IMR-90 (cell line): ENCODE measurements at regions not wholly inside any gene's neighbourhood (a gene's known extent, or its start where the extent isn't known, plus 50 kb on each side); places are given as distances from the start of the nearest gene placed in this dataset.

ENCODE experiments used
- ATAC-seq: fragments of 200-7000 bp; cut with Tn5 transposase; 2 replicates; pipeline ENCODE4 v1.9.1; 2020; ENCODE audit warnings: low read depth, mild to moderate bottlenecking, moderate library complexity
- BruUV-seq: library from RNA; stranded (reverse); fragments of 400-500 nt; replicated peaks from 2 replicates; lab custom pipeline; 2021; lab: Mats Ljungman, UMichigan
- CTCF ChIA-PET: fragments of 300-600 bp; formaldehyde crosslinking; extraction: SDS; loops from one replicate; lab custom pipeline; 2021; ENCODE audit warnings: antibody characterized with exemption; lab: Yijun Ruan, JAX
- POLR2A ChIA-PET: fragments of 300-600 bp; sonication (Branson Sonifier 250); formaldehyde crosslinking; loops from one replicate; lab custom pipeline; 2022; ENCODE audit warnings: antibody characterized with exemption; ENCODE audit not compliant: unreplicated experiment; lab: Charles Lee
- DNase-seq: peaks from one replicate; pipeline ENCODE4 v3.0.0; 2013
- H2AFZ ChIP-seq: replicated peaks from 2 replicates; pipeline ENCODE3; 2013; ENCODE audit warnings: low read length, mild to moderate bottlenecking; ENCODE audit not compliant: poor library complexity
- H2AK5ac ChIP-seq: 2 replicates; pipeline ENCODE4 v1.6.1; 2013; ENCODE audit warnings: low read depth, low read length, inconsistent platforms
- H2AK9ac ChIP-seq: replicated peaks from 2 replicates; pipeline ENCODE3; 2013; ENCODE audit warnings: mild to moderate bottlenecking, low read depth, low read length, moderate library complexity; ENCODE audit not compliant: poor library complexity
- H2BK120ac ChIP-seq: 2 replicates; pipeline ENCODE4 v1.6.1; 2013; ENCODE audit warnings: low read depth, low read length, inconsistent platforms
- H2BK15ac ChIP-seq: 3 replicates; pipeline ENCODE4 v1.6.1; 2013; ENCODE audit warnings: low read depth, low read length, inconsistent platforms
- H2BK20ac ChIP-seq: 2 replicates; pipeline ENCODE4 v1.6.1; 2013; ENCODE audit warnings: low read depth, mild to moderate bottlenecking, inconsistent platforms, low read length, moderate library complexity
- H2BK5ac ChIP-seq: 2 replicates; pipeline ENCODE4 v1.6.1; 2013; ENCODE audit warnings: mild to moderate bottlenecking, low read depth, low read length, inconsistent platforms; ENCODE audit not compliant: poor library complexity, severe bottlenecking
- H3K14ac ChIP-seq: replicated peaks from 2 replicates; pipeline ENCODE4 v1.6.1; 2013; ENCODE audit warnings: low read depth, low read length, inconsistent platforms
- H3K18ac ChIP-seq: 2 replicates; pipeline ENCODE4 v1.6.1; 2013; ENCODE audit warnings: low read depth, low read length, control low read depth
- H3K23ac ChIP-seq: 2 replicates; pipeline ENCODE4 v1.6.1; 2013; ENCODE audit warnings: low read depth, low read length, inconsistent platforms
- H3K27ac ChIP-seq: 2 replicates; pipeline ENCODE4 v1.5.1; 2013; ENCODE audit warnings: mild to moderate bottlenecking, control low read depth, low read length; ENCODE audit not compliant: insufficient read depth
- H3K27me3 ChIP-seq: 2 replicates; pipeline ENCODE4 v1.6.1; 2013; ENCODE audit warnings: low read length; ENCODE audit not compliant: control insufficient read depth, insufficient read depth
- H3K36me3 ChIP-seq: 2 replicates; pipeline ENCODE4 v1.6.1; 2013; ENCODE audit warnings: low read length, mixed read lengths; ENCODE audit not compliant: control insufficient read depth, insufficient read depth
- H3K4ac ChIP-seq: 2 replicates; pipeline ENCODE4 v1.6.1; 2013; ENCODE audit warnings: low read depth, low read length, inconsistent platforms
- H3K4me1 ChIP-seq: 2 replicates; pipeline ENCODE4 v1.6.1; 2013; ENCODE audit warnings: low read length, mixed read lengths; ENCODE audit not compliant: control insufficient read depth, insufficient read depth
- H3K4me2 ChIP-seq: 2 replicates; pipeline ENCODE4 v1.6.1; 2013; ENCODE audit warnings: low read depth, mild to moderate bottlenecking, control low read depth, low read length, moderate library complexity
- H3K4me3 ChIP-seq: 2 replicates; pipeline ENCODE4 v1.5.1; 2013; ENCODE audit warnings: low read depth, mild to moderate bottlenecking, control low read depth, low read length, moderate library complexity; ENCODE audit not compliant: insufficient read depth
- H3K56ac ChIP-seq: 2 replicates; pipeline ENCODE4 v1.6.1; 2013; ENCODE audit warnings: low read length, inconsistent platforms; ENCODE audit not compliant: insufficient read depth; ENCODE audit errors: extremely low read depth
- H3K79me1 ChIP-seq, 2 experiments: 2 replicates each; pipeline ENCODE4 v1.6.1; 2013; ENCODE audit warnings: low read length in 2 of 2, inconsistent platforms in 1 of 2, low read depth in 1 of 2
- H3K9ac ChIP-seq: 2 replicates; pipeline ENCODE4 v1.6.1; 2013; ENCODE audit warnings: low read depth, low read length, control low read depth
- H3K9me1 ChIP-seq: 2 replicates; pipeline ENCODE4 v1.6.1; 2013; ENCODE audit warnings: low read length, inconsistent platforms; ENCODE audit not compliant: insufficient read depth
- H3K9me3 ChIP-seq: 2 replicates; pipeline ENCODE4 v1.6.1; 2013; ENCODE audit warnings: low read length; ENCODE audit not compliant: control insufficient read depth, insufficient read depth
- H4K20me1 ChIP-seq: 2 replicates; pipeline ENCODE4 v1.6.1; 2013; ENCODE audit warnings: low read length, inconsistent platforms; ENCODE audit not compliant: insufficient read depth
- H4K5ac ChIP-seq: 2 replicates; pipeline ENCODE4 v1.6.1; 2013; ENCODE audit warnings: mild to moderate bottlenecking, low read depth, low read length, control low read depth
- H4K8ac ChIP-seq, 2 experiments: 2 replicates each; pipeline ENCODE4 v1.6.1; 2013; ENCODE audit warnings: low read depth in 2 of 2, low read length in 2 of 2, control low read depth in 1 of 2, inconsistent platforms in 1 of 2
- H4K91ac ChIP-seq: 2 replicates; pipeline ENCODE4 v1.6.1; 2013; ENCODE audit warnings: low read depth, low read length, inconsistent platforms; ENCODE audit not compliant: insufficient read depth
- BHLHE40 ChIP-seq: fragments of 150-350 bp; IDR thresholded peaks from 2 replicates; pipeline ENCODE4 v1.6.1; 2016; ENCODE audit warnings: mild to moderate bottlenecking, low read depth, low read length
- CEBPB ChIP-seq: IDR thresholded peaks from 2 replicates; pipeline ENCODE4 v1.6.1; 2012; ENCODE audit warnings: low read depth, low read length, improper control_type of control experiment
- CHD1 ChIP-seq: IDR thresholded peaks from 2 replicates; pipeline ENCODE4 v1.6.1; 2012; ENCODE audit warnings: low read depth, low read length, improper control_type of control experiment
- FOS ChIP-seq: fragments of 150-350 bp; IDR thresholded peaks from 2 replicates; pipeline ENCODE4 v1.6.1; 2016; ENCODE audit warnings: low read depth, low read length
- MAFK ChIP-seq: IDR thresholded peaks from 2 replicates; pipeline ENCODE4 v1.6.1; 2012; ENCODE audit warnings: low read depth, low read length, improper control_type of control experiment
- MAZ ChIP-seq: IDR thresholded peaks from 2 replicates; pipeline ENCODE4 v1.6.1; 2012; ENCODE audit warnings: low read depth, mild to moderate bottlenecking, low read length, improper control_type of control experiment, moderate library complexity, borderline replicate concordance
- MXI1 ChIP-seq: IDR thresholded peaks from 2 replicates; pipeline ENCODE4 v1.6.1; 2012; ENCODE audit warnings: low read depth, mild to moderate bottlenecking, low read length, moderate library complexity, borderline replicate concordance
- RAD21 ChIP-seq: IDR thresholded peaks from 2 replicates; pipeline ENCODE4 v1.6.1; 2012; ENCODE audit warnings: low read length, improper control_type of control experiment
- RCOR1 ChIP-seq: IDR thresholded peaks from 2 replicates; pipeline ENCODE4 v1.6.1; 2012; ENCODE audit warnings: mild to moderate bottlenecking, low read length, improper control_type of control experiment; ENCODE audit not compliant: insufficient replicate concordance
- RFX5 ChIP-seq: IDR thresholded peaks from 2 replicates; pipeline ENCODE4 v1.8.0; 2012; ENCODE audit warnings: low read depth, mild to moderate bottlenecking, low read length, moderate library complexity
- WGBS, 2 experiments: methylation state at CpG; one replicate each; pipeline versions ENCODE4 v1.1.5 to v1.1.7; 2013; ENCODE audit warnings: missing lambda C conversion rate in 2 of 2; ENCODE audit not compliant: insufficient read length in 1 of 2; ENCODE audit errors: extremely low coverage in 2 of 2; 5-methylcytosine and 5-hydroxymethylcytosine counted together
- dilution Hi-C: fragments of 300-500 bp; cut with HindIII; formaldehyde crosslinking; loops from one replicate; pipeline ENCODE4 v1.14.3; 2018; ENCODE audit warnings: low sequenced_read_pairs; ENCODE audit not compliant: unreplicated experiment
- in situ Hi-C: fragments of 300-500 bp; cut with MboI; formaldehyde crosslinking; loops from 3 replicates; pipeline ENCODE4 v1.14.3; 2019; ENCODE audit warnings: low sequenced_read_pairs, inconsistent platforms, mixed read lengths
- intact Hi-C: fragments of 100-400 bp; cut with micrococcal nuclease; formaldehyde crosslinking; loops from 2 replicates; pipeline ENCODE4 v1.10.0; 2022
- TF ChIP-seq, protein P1 (sequence below): fragments of 150-350 bp; IDR thresholded peaks from 2 replicates; pipeline ENCODE4 v1.6.1; 2016; ENCODE audit warnings: low read depth, mild to moderate bottlenecking, low read length, moderate library complexity, borderline replicate concordance
- TF ChIP-seq, protein P2 (sequence below): fragments of 150-350 bp; IDR thresholded peaks from 2 replicates; pipeline ENCODE4 v1.6.1; 2017; ENCODE audit warnings: mild to moderate bottlenecking, antibody characterized with exemption, low read length, low read depth

DNA sequence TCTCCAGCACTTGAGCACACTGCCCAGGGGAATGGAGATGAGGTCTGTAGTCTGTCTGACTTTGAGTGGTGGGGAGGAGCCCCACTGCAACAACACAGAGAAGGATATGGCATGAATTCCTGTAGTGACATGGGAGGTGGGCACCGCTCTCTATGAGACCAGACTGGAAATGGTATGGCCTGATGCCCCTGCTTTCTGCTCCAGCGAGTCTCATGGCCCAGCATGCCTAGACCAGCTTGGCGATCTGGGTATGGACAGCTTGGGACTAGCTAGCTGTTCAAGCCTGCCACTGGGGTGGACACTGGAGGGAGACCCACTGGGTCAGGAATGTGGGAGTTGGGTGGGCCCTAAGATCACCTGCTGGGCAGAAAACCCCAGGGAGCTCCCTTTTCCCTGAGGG is 477.8 kb upstream of the SEL1L start:
- Histone ChIP-seq H3K36me3 (no peaks in the 10 kb centered on the region), H4K8ac (no peak overlapping the region), H4K91ac (no peak overlapping the region), H3K23ac (no peak overlapping the region), H4K20me1 (no peaks in the 10 kb centered on the region), H3K9me3 (peaks cover 16% of the 10 kb centered on the region), H3K27me3 (no peaks in the 10 kb centered on the region), H2BK5ac (no peak overlapping the region), H3K18ac (no peak overlapping the region), H3K4me2 (no peak overlapping the region), H3K9me1 (no peaks in the 10 kb centered on the region), H3K56ac (no peak overlapping the region), H3K4me1 (no peaks in the 10 kb centered on the region), H2BK20ac (no peak overlapping the region), H3K27ac (no peak overlapping the region), H3K14ac (no peak overlapping the region), H3K4me3 (no peak overlapping the region), H3K4ac (no peak overlapping the region), H4K5ac (no peak overlapping the region), H2BK120ac (no peak overlapping the region), H2AK5ac (no peak overlapping the region), H3K9ac (no peak overlapping the region), H2BK15ac (no peak overlapping the region), H2AFZ (no peak overlapping the region), H2AK9ac (no peak overlapping the region), H3K79me1 (no peaks in the 10 kb centered on the region)
- WGBS, 2 experiments, result 67% methylated on average over 1 of the region's 3 CpGs; no CpG with 5 or more reads in 1 of the 2 experiments
- dilution Hi-C loops (no loop called here), intact Hi-C loops (no loop called here), in situ Hi-C loops (no loop called here)
- ChIA-PET POLR2A (no interaction called here), CTCF (no interaction called here)
- BruUV-seq, result no TSS peak
- ATAC-seq (no peak), DNase-seq (no peak)
- TF ChIP-seq RFX5, result no peak
- TF ChIP-seq MAZ, result no peak
- no peak for TF ChIP-seq RCOR1
- TF ChIP-seq MXI1, result no peak
- no peak for TF ChIP-seq BHLHE40
- no peak for TF ChIP-seq CHD1
- no peak for TF ChIP-seq RAD21
- TF ChIP-seq FOS, result no peak
- TF ChIP-seq, protein P1, sequence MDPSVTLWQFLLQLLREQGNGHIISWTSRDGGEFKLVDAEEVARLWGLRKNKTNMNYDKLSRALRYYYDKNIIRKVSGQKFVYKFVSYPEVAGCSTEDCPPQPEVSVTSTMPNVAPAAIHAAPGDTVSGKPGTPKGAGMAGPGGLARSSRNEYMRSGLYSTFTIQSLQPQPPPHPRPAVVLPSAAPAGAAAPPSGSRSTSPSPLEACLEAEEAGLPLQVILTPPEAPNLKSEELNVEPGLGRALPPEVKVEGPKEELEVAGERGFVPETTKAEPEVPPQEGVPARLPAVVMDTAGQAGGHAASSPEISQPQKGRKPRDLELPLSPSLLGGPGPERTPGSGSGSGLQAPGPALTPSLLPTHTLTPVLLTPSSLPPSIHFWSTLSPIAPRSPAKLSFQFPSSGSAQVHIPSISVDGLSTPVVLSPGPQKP, result no peak
- TF ChIP-seq CEBPB, result no peak
- no peak for TF ChIP-seq MAFK
- TF ChIP-seq, protein P2, sequence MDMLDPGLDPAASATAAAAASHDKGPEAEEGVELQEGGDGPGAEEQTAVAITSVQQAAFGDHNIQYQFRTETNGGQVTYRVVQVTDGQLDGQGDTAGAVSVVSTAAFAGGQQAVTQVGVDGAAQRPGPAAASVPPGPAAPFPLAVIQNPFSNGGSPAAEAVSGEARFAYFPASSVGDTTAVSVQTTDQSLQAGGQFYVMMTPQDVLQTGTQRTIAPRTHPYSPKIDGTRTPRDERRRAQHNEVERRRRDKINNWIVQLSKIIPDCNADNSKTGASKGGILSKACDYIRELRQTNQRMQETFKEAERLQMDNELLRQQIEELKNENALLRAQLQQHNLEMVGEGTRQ, result no peak
